ENCODE measurements at regions not wholly inside any gene's neighbourhood (a gene's known extent, or its start where the extent isn't known, plus 50 kb on each side); places are given as distances from the start of the nearest gene placed in this dataset.

DNA sequence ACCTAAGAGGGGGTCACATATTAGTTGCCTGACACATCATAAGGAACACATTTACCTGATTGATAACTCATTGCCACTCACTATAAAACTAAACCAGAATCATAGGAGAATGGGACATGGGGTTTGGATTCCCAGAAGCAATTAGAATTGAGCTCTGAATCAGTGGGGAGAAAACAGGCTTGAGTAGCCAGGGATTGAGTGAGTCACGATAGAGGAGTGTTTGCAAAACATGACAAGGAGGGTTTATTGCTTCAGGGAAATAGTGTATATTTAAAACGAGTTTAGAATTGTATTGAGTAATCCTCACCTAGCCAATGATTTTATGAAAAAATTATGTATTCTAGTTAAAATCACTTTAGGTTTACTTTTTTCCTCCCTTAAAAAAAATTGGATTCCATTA lies 101.1 kb upstream of the THRB start:
- 100% methylated on average over 1 of the region's 2 CpGs for WGBS (ENCODE audit: insufficient coverage, insufficient read length)
- Histone ChIP-seq H3K36me3 (ENCODE audit: control insufficient read depth, insufficient read depth, low read length) (no peaks in the 10 kb centered on the region), H3K4me1 (ENCODE audit: control insufficient read depth, insufficient read depth, low read length) (no peaks in the 10 kb centered on the region), H3K27me3 (ENCODE audit: control insufficient read depth, insufficient read depth, low read length) (no peaks in the 10 kb centered on the region), H3K27ac (ENCODE audit: low read length) (no peak overlapping the region), H3K4me3 (ENCODE audit: low read length) (no peak overlapping the region), H3K9me3 (ENCODE audit: control insufficient read depth, insufficient read depth, low read length) (no peaks in the 10 kb centered on the region)
- DNase-seq (ENCODE audit: low read depth, low spot score), result no peak

DNA sequence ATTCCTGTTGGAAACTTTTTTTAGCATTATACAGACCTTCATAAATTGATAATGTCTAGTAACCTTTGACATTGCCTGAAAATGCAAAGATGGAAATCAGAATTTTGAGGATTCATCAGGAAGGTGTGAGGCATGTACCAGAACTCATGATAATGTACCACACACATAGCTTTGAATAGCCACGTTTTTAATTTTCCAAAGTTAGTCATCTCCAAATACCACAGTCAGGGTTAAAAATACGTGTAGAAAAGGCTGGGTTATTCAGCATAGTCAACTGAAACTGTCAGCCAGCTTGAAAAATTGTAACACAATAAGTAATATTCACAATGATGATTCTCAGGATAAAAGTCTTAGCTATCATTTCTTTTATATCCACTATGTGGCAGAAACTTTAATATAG lies 102.0 kb upstream of the THRB start:
- Histone ChIP-seq H3K27me3 (ENCODE audit: control insufficient read depth, insufficient read depth, low read length) (no peaks in the 10 kb centered on the region), H3K27ac (ENCODE audit: low read length) (no peak overlapping the region), H3K9me3 (ENCODE audit: control insufficient read depth, insufficient read depth, low read length) (no peaks in the 10 kb centered on the region), H3K4me3 (ENCODE audit: low read length) (no peak overlapping the region), H3K36me3 (ENCODE audit: control insufficient read depth, insufficient read depth, low read length) (no peaks in the 10 kb centered on the region), H3K4me1 (ENCODE audit: control insufficient read depth, insufficient read depth, low read length) (no peaks in the 10 kb centered on the region)
- DNase-seq (ENCODE audit: low read depth, low spot score), result no peak
- WGBS (ENCODE audit: insufficient coverage, insufficient read length), result no CpG with 5 or more reads among the region's 2 CpGs

DNA sequence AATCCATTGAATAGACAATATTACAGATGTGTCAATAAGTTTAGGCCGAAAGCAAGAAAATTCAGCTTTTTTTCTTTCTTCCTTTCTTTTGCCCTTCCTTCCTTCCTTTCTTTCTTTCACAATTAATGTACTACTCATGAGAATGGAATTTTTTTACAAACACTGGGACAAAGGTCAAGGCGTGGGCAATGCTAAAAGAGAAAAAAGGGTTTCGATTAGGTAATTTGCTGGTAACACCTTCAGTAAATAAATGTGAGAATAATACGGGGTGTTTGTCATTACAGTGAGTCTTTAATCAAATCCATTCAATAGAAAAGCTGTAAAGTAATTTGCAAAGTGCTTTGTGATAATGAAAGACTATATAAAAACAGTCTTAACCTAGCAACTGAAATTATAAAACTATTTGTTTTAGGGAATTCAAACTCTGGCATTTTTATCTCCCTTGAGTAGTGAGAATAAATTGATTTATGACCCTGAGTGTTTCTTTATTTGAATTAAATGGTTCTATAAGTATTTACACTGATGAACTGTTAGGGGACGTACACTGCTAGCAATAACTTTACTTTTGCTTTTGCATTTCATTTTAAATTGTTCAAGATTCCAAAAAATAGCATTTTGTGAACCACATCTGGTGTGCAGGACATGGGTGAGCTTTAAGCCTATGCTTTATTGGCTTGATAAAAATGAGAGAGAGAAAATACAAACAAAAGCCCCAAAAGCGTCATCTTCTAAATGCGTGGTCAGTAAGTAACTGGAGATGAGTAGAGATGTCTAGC lies 104.2 kb upstream of the THRB start:
- H3K4me1 ChIP-seq (ENCODE audit: control insufficient read depth, insufficient read depth, low read length), result no peaks in the 10 kb centered on the region
- H3K4me3 ChIP-seq (ENCODE audit: low read length), result no peak overlapping the region
- no peaks in the 10 kb centered on the region for H3K27me3 ChIP-seq (ENCODE audit: control insufficient read depth, insufficient read depth, low read length)
- H3K36me3 ChIP-seq (ENCODE audit: control insufficient read depth, insufficient read depth, low read length), result no peaks in the 10 kb centered on the region
- no peak overlapping the region for H3K27ac ChIP-seq (ENCODE audit: low read length)
- H3K9me3 ChIP-seq (ENCODE audit: control insufficient read depth, insufficient read depth, low read length), result no peaks in the 10 kb centered on the region
- DNase-seq (ENCODE audit: low read depth, low spot score), result no peak
- WGBS (ENCODE audit: insufficient coverage, insufficient read length), result no CpG with 5 or more reads among the region's 7 CpGs

DNA sequence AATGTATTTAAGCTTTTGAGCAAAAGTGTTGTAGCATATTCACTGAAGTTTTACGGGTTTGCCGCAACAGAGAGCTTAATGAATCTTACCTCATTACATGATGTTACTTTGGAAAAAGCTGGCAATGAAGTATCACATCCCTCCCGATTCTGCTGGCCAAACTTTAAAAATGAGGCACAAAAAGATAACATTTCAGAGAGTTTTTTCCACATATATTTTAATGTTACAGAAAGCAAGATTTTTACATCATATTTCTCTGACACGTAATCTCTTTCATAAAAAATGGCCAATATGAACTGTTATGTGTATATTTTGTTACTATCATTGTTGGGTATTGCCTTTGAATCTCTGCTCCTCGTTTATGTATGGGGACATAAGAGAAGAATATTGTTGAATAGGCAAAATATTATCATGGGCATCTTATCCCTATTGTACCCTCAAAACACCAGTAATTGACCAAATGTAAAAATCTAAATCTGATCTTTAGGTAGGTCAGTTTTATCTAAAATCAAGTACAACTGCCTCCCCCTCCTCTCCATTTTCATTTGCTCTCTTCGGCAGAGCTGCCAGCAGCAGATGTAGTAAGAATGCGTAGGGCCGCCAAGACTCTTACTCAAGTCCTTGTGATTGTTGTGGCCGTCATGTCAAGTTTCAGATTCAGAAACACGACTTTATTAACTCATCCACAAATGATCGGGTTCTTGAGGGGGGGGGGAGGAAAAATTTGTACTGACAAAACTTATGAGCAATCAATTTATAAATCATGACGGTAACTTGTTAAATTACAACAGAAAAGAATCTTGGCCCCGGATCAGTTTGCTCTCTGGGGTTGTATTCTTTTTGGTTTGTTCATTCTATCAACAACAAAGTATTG lies 106.7 kb upstream of the THRB start:
- H3K4me1 ChIP-seq (ENCODE audit: control insufficient read depth, insufficient read depth, low read length), result no peaks in the 10 kb centered on the region
- no peaks in the 10 kb centered on the region for H3K36me3 ChIP-seq (ENCODE audit: control insufficient read depth, insufficient read depth, low read length)
- no peaks in the 10 kb centered on the region for H3K9me3 ChIP-seq (ENCODE audit: control insufficient read depth, insufficient read depth, low read length)
- no CpG with 5 or more reads among the region's 13 CpGs for WGBS (ENCODE audit: insufficient coverage, insufficient read length)
- DNase-seq (ENCODE audit: low read depth, low spot score), result no peak
- H3K27me3 ChIP-seq (ENCODE audit: control insufficient read depth, insufficient read depth, low read length), result no peaks in the 10 kb centered on the region
- H3K27ac ChIP-seq (ENCODE audit: low read length), result no peak overlapping the region
- H3K4me3 ChIP-seq (ENCODE audit: low read length), result no peak overlapping the region

DNA sequence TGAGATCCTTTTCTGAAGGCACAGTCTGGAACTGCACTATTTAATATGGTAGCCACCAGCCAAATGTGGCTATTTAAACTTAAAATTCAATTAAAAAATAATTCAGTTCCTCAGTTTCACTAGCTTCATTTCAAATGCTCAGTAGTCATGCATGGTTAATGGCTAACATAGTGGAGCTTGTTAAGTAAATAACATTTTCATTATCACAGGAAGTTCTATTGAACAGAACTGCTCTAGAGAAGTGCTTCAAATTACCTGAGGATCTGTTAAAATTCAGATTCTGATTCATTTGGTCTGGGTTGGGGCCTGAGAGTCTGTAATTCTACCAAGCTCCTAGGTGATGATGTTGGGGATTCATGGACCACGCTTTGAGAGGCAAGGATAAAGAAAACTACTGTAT lies 109.6 kb upstream of the THRB start:
- Histone ChIP-seq H3K4me1 (ENCODE audit: control insufficient read depth, insufficient read depth, low read length) (no peaks in the 10 kb centered on the region), H3K9me3 (ENCODE audit: control insufficient read depth, insufficient read depth, low read length) (no peaks in the 10 kb centered on the region), H3K36me3 (ENCODE audit: control insufficient read depth, insufficient read depth, low read length) (no peaks in the 10 kb centered on the region), H3K27me3 (ENCODE audit: control insufficient read depth, insufficient read depth, low read length) (no peaks in the 10 kb centered on the region), H3K4me3 (ENCODE audit: low read length) (no peak overlapping the region), H3K27ac (ENCODE audit: low read length) (no peak overlapping the region)
- DNase-seq (ENCODE audit: low read depth, low spot score), result no peak
- WGBS (ENCODE audit: insufficient coverage, insufficient read length), result no CpG with 5 or more reads among the region's 1 CpG

DNA sequence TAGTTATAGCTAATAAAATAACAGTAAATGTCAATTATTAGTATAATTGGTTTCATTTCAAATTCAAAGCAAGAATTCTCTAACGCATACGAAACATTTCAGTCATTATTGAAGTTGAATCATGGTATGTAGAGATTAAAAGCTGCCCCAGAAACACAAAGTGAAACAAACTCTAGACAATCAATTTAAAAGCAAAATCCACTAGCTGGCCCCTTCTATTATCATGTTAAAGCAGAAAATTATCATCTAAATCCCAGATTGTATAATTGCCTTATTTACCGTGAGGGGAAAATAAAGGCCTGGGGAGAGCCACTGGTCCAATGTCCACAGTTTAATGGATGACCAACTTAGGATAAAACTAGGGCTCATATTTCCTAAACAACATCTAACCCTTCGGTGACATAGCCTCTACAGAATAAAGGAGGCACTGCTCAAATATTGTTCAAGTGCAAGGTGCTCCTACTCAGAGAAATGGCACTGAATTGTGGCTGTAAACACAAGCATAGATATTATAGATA lies 110.9 kb upstream of the THRB start:
- H3K36me3 ChIP-seq (ENCODE audit: control insufficient read depth, insufficient read depth, low read length), result no peaks in the 10 kb centered on the region
- WGBS (ENCODE audit: insufficient coverage, insufficient read length), result no CpG with 5 or more reads among the region's 4 CpGs
- no peak for DNase-seq (ENCODE audit: low read depth, low spot score)
- no peak overlapping the region for H3K27ac ChIP-seq (ENCODE audit: low read length)
- no peaks in the 10 kb centered on the region for H3K27me3 ChIP-seq (ENCODE audit: control insufficient read depth, insufficient read depth, low read length)
- no peaks in the 10 kb centered on the region for H3K9me3 ChIP-seq (ENCODE audit: control insufficient read depth, insufficient read depth, low read length)
- H3K4me1 ChIP-seq (ENCODE audit: control insufficient read depth, insufficient read depth, low read length), result no peaks in the 10 kb centered on the region
- H3K4me3 ChIP-seq (ENCODE audit: low read length), result no peak overlapping the region

DNA sequence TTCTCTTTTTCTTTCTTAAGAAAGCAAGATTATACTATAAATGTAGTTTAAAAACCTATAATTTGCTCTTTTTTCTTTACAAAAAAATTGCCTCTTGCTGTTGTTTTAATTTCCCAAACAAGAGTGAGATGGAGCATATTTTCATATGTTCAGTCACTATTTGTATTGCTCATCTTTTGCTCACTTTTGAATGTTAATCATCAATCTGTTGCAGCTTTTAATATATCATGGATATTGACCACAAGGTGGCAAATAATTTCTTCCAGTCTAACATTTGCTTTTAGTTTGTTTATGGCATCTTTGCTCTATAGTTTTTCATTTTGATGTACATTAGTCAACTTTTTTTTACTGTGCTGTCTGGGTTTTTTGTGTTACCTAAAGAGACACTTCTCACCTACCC lies 112.6 kb upstream of the THRB start:
- Histone ChIP-seq H3K4me1 (ENCODE audit: control insufficient read depth, insufficient read depth, low read length) (no peaks in the 10 kb centered on the region), H3K4me3 (ENCODE audit: low read length) (no peak overlapping the region), H3K36me3 (ENCODE audit: control insufficient read depth, insufficient read depth, low read length) (no peaks in the 10 kb centered on the region), H3K9me3 (ENCODE audit: control insufficient read depth, insufficient read depth, low read length) (no peaks in the 10 kb centered on the region), H3K27me3 (ENCODE audit: control insufficient read depth, insufficient read depth, low read length) (no peaks in the 10 kb centered on the region), H3K27ac (ENCODE audit: low read length) (no peak overlapping the region)
- DNase-seq (ENCODE audit: low read depth, low spot score), result no peak

DNA sequence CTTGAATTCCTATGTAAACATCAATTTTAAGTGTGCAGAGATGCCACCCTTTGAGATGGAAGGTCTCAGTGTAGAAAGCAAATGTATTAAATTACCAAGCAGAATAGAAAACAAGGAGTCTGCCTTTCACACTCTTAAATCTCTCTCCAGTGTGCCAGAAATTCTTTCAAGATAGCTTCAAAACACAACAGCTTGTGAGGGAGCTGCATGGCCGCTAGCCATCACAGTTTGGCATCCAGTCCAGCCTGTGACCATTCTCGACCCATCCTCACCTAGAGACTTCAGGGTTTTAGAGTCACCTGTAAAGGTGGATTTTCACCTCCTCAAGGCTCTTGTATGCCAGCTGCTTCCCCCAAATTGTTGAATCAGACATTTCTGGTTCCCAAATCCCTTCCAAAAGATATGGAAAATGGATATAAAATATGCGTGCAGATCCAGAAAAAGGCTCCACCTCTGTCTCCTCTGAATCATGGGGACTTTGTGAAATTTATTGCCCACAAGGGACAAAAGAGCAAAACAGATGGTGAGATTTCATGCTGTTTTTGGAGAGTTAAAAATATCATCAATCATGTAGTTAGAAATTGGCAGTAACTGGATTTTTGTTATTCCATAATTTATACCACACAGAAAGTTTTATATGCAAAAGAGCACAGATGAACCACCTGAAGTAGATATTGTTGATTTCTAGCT lies 114.2 kb upstream of the THRB start:
- H3K27me3 ChIP-seq (ENCODE audit: control insufficient read depth, insufficient read depth, low read length), result no peaks in the 10 kb centered on the region
- no peak for DNase-seq (ENCODE audit: low read depth, low spot score)

DNA sequence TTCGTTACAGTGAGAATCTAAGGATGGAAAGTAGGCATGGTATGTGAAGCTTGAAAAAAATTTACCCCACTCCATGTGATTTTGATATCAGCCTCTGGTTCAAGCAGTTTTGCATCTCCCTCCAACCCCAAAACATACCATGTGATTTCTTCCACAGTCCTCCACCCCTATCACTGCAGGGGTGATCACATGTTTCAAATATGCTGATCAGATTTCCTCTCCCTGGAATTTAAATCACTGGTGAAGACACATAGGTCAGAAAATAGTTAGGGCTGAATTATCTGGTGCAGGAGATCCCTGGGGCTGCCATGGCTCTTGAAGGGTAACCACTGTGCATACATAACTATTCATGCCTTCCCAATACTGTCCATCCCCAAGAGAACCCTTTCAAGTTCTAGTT lies 119.7 kb upstream of the THRB start:
- H3K9me3 ChIP-seq (ENCODE audit: control insufficient read depth, insufficient read depth, low read length), result no peaks in the 10 kb centered on the region
- no CpG with 5 or more reads among the region's 1 CpG for WGBS (ENCODE audit: insufficient coverage, insufficient read length)
- no peak overlapping the region for H3K27ac ChIP-seq (ENCODE audit: low read length)
- H3K4me1 ChIP-seq (ENCODE audit: control insufficient read depth, insufficient read depth, low read length), result no peaks in the 10 kb centered on the region
- no peak for DNase-seq (ENCODE audit: low read depth, low spot score)
- H3K27me3 ChIP-seq (ENCODE audit: control insufficient read depth, insufficient read depth, low read length), result no peaks in the 10 kb centered on the region
- H3K4me3 ChIP-seq (ENCODE audit: low read length), result no peak overlapping the region
- H3K36me3 ChIP-seq (ENCODE audit: control insufficient read depth, insufficient read depth, low read length), result no peaks in the 10 kb centered on the region

More for the DNA sequence above, 114.2 kb upstream of the THRB start:
- no peak overlapping the region for H3K27ac ChIP-seq (ENCODE audit: low read length)
- H3K9me3 ChIP-seq (ENCODE audit: control insufficient read depth, insufficient read depth, low read length), result no peaks in the 10 kb centered on the region
- no peaks in the 10 kb centered on the region for H3K4me1 ChIP-seq (ENCODE audit: control insufficient read depth, insufficient read depth, low read length)
- no CpG with 5 or more reads among the region's 3 CpGs for WGBS (ENCODE audit: insufficient coverage, insufficient read length)
- no peak overlapping the region for H3K4me3 ChIP-seq (ENCODE audit: low read length)
- no peaks in the 10 kb centered on the region for H3K36me3 ChIP-seq (ENCODE audit: control insufficient read depth, insufficient read depth, low read length)

DNA sequence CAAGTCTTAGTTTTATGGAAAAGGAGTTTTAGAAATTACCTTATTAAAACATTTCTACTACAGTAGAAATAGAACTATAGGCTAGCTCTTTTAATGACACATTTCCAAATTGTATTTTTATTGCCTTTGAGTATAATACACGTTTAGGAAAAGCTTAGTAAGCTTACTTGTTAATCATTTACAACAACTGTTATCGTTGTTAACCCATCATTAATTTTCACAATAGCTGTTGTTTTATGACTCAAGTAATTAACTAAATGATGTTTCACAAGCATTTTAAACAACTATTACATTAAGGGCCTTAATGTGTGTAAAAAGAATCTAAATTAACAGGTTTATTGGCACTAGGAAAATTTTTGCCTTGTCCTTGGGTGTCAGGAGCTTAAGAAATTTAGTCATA lies 120.5 kb upstream of the THRB start:
- no peaks in the 10 kb centered on the region for H3K9me3 ChIP-seq (ENCODE audit: control insufficient read depth, insufficient read depth, low read length)
- H3K36me3 ChIP-seq (ENCODE audit: control insufficient read depth, insufficient read depth, low read length), result no peaks in the 10 kb centered on the region

More for the DNA sequence above, 120.5 kb upstream of the THRB start:
- WGBS (ENCODE audit: insufficient coverage, insufficient read length), result no CpG with 5 or more reads among the region's 2 CpGs
- Histone ChIP-seq H3K4me3 (ENCODE audit: low read length) (no peak overlapping the region), H3K4me1 (ENCODE audit: control insufficient read depth, insufficient read depth, low read length) (no peaks in the 10 kb centered on the region), H3K27me3 (ENCODE audit: control insufficient read depth, insufficient read depth, low read length) (no peaks in the 10 kb centered on the region), H3K27ac (ENCODE audit: low read length) (no peak overlapping the region)
- no peak for DNase-seq (ENCODE audit: low read depth, low spot score)
